PC-3 (cell line): ENCODE measurements at regions not wholly inside any gene's neighbourhood (a gene's known extent, or its start where the extent isn't known, plus 50 kb on each side); places are given as distances from the start of the nearest gene placed in this dataset.

ENCODE experiments used
- ATAC-seq: fragments of 200-7000 bp; cut with Tn5 transposase; 2 replicates; pipeline ENCODE4 v1.9.1; 2020; ENCODE audit warnings: mild to moderate bottlenecking, moderate library complexity
- BruUV-seq: library from RNA; stranded (reverse); fragments of 400-500 nt; replicated peaks from 2 replicates; lab custom pipeline; 2021; lab: Mats Ljungman, UMichigan
- CTCF ChIA-PET: fragments of 300-600 bp; sonication (Branson Sonifier 250); formaldehyde crosslinking; loops from one replicate; lab custom pipeline; 2022; ENCODE audit warnings: antibody characterized with exemption; lab: Charles Lee
- POLR2A ChIA-PET: fragments of 300-600 bp; sonication (Branson Sonifier 250); formaldehyde crosslinking; loops from one replicate; lab custom pipeline; 2022; ENCODE audit warnings: antibody characterized with exemption; ENCODE audit not compliant: unreplicated experiment; lab: Charles Lee
- DNase-seq: peaks from one replicate; pipeline ENCODE4 v3.0.0-alpha.2; 2015
- H2AFZ ChIP-seq: fragments of 300-600 bp; sonication (generic); 2 replicates; pipeline ENCODE4 v1.6.0; 2016; ENCODE audit warnings: antibody characterized with exemption, low read length
- H3F3A ChIP-seq: fragments of 300-600 bp; sonication (generic); one replicate; pipeline ENCODE4 v1.6.0; 2017; ENCODE audit warnings: antibody characterized with exemption, low read length, control low read depth, mild to moderate bottlenecking; ENCODE audit not compliant: unreplicated experiment
- H3K27ac ChIP-seq: fragments of 300-600 bp; sonication (generic); 2 replicates; pipeline ENCODE4 v1.5.1; 2016; ENCODE audit warnings: mild to moderate bottlenecking, low read length
- H3K27me3 ChIP-seq: fragments of 300-600 bp; sonication (generic); 2 replicates; pipeline ENCODE4 v1.6.1; 2016; ENCODE audit warnings: low read length, mixed read lengths
- H3K36me3 ChIP-seq: fragments of 300-600 bp; sonication (generic); 2 replicates; pipeline ENCODE4 v1.6.1; 2016; ENCODE audit warnings: low read depth, mixed run types, low read length, mixed read lengths
- H3K4me1 ChIP-seq: fragments of 300-600 bp; sonication (generic); 2 replicates; pipeline ENCODE4 v1.5.1; 2016; ENCODE audit warnings: low read length; ENCODE audit not compliant: insufficient read depth
- H3K4me2 ChIP-seq: fragments of 300-600 bp; sonication (generic); 2 replicates; pipeline ENCODE4 v1.6.0; 2016; ENCODE audit warnings: low read length
- H3K4me3 ChIP-seq: fragments of 300-600 bp; sonication (generic); 2 replicates; pipeline ENCODE4 v1.5.1; 2016; ENCODE audit warnings: mild to moderate bottlenecking, low read length, mixed read lengths
- H3K79me2 ChIP-seq: fragments of 300-600 bp; sonication (generic); 2 replicates; pipeline ENCODE4 v1.6.1; 2017; ENCODE audit warnings: low read length, mixed read lengths
- H3K9ac ChIP-seq: fragments of 300-600 bp; sonication (generic); 2 replicates; pipeline ENCODE4 v1.6.0; 2016; ENCODE audit warnings: mild to moderate bottlenecking, low read length
- H3K9me2 ChIP-seq: fragments of 300-600 bp; sonication (generic); replicated peaks from 2 replicates; pipeline ENCODE4 v1.6.1; 2016; ENCODE audit warnings: mixed run types, low read length, mixed read lengths
- H3K9me3 ChIP-seq: fragments of 300-600 bp; sonication (generic); 2 replicates; pipeline ENCODE4 v1.6.1; 2016; ENCODE audit warnings: low read length, mixed read lengths
- H4K20me1 ChIP-seq: fragments of 300-600 bp; sonication (generic); 2 replicates; pipeline ENCODE4 v1.6.1; 2016; ENCODE audit warnings: low read length, mixed read lengths
- CTCF ChIP-seq: fragments of 300-600 bp; sonication (generic); conservative IDR thresholded peaks from 2 replicates; pipeline ENCODE4 v1.5.1; 2017; ENCODE audit warnings: antibody characterized with exemption, low read depth, mild to moderate bottlenecking, low read length
- EZH2 ChIP-seq: fragments of 300-600 bp; sonication (generic); IDR thresholded peaks from one replicate; pipeline ENCODE4 v1.6.1; 2017; ENCODE audit warnings: antibody characterized with exemption, mild to moderate bottlenecking, low read length; ENCODE audit not compliant: unreplicated experiment
- EZH2phosphoT487 ChIP-seq: fragments of 300-600 bp; sonication (generic); IDR thresholded peaks from 2 replicates; pipeline ENCODE4 v1.6.1; 2018; ENCODE audit warnings: mild to moderate bottlenecking, antibody characterized with exemption, low read length, borderline replicate concordance
- intact Hi-C: fragments of 100-400 bp; cut with micrococcal nuclease; formaldehyde crosslinking; loops from 2 replicates; pipeline ENCODE4 v1.9.0; 2023

GRCh38 chr9:32722704-32723103, 60.6 kb upstream of the TMEM215 start:
- H4K20me1 ChIP-seq: no peaks in the 10 kb centered on the region
- H3K4me1 ChIP-seq: no peaks in the 10 kb centered on the region
- H2AFZ ChIP-seq: no peak overlapping the region
- no peak for TF ChIP-seq EZH2phosphoT487
- no peak for TF ChIP-seq CTCF
- no peak for TF ChIP-seq EZH2
- H3K4me2 ChIP-seq: no peak overlapping the region
- ATAC-seq: no peak
- H3K9ac ChIP-seq: no peak overlapping the region
- ChIA-PET CTCF (no interaction called here), POLR2A (no interaction called here)
- H3K4me3 ChIP-seq: no peak overlapping the region
- no peaks in the 10 kb centered on the region for H3K9me2 ChIP-seq
- H3K36me3 ChIP-seq: no peaks in the 10 kb centered on the region
- intact Hi-C loops: no loop called here
- DNase-seq: no peak
- H3K79me2 ChIP-seq: no peaks in the 10 kb centered on the region
- no peaks in the 10 kb centered on the region for H3K9me3 ChIP-seq
- no peaks in the 10 kb centered on the region for H3F3A ChIP-seq
- H3K27ac ChIP-seq: no peak overlapping the region
- BruUV-seq: no TSS peak
- H3K27me3 ChIP-seq: peaks cover 47% of the 10 kb centered on the region

- no peaks in the 10 kb centered on the region for H3K36me3 ChIP-seq
- CTCF ChIA-PET: no interaction called here
- H3K27ac ChIP-seq: no peak overlapping the region
- H3K4me3 ChIP-seq: no peak overlapping the region
- no peaks in the 10 kb centered on the region for H3K9me3 ChIP-seq
- peaks cover 47% of the 10 kb centered on the region for H3K27me3 ChIP-seq
- DNase-seq: no peak
- TF ChIP-seq EZH2phosphoT487: no peak
- TF ChIP-seq EZH2: no peak
- TF ChIP-seq CTCF: no peak
- no peaks in the 10 kb centered on the region for H3F3A ChIP-seq
- H3K9ac ChIP-seq: no peak overlapping the region
- intact Hi-C loops: no loop called here
- no TSS peak for BruUV-seq
- ATAC-seq: no peak
- no peaks in the 10 kb centered on the region for H3K79me2 ChIP-seq
- no peak overlapping the region for H2AFZ ChIP-seq
- H3K4me2 ChIP-seq: no peak overlapping the region
- H4K20me1 ChIP-seq: no peaks in the 10 kb centered on the region
- POLR2A ChIA-PET: no interaction called here
- H3K9me2 ChIP-seq: no peaks in the 10 kb centered on the region
- no peaks in the 10 kb centered on the region for H3K4me1 ChIP-seq
Observed at GRCh38 chr9:32723789-32724325, 59.5 kb upstream of the TMEM215 start.

GRCh38 chr9:32725066-32725860, 58.1 kb upstream of the TMEM215 start:
- H3K9ac ChIP-seq: no peak overlapping the region
- H3K4me2 ChIP-seq: no peak overlapping the region
- H3K9me2 ChIP-seq: no peaks in the 10 kb centered on the region
- peaks cover 39% of the 10 kb centered on the region for H3K27me3 ChIP-seq
- no peak for TF ChIP-seq EZH2
- no peak for TF ChIP-seq CTCF
- no peak for TF ChIP-seq EZH2phosphoT487
- BruUV-seq: no TSS peak
- POLR2A ChIA-PET: no interaction called here
- CTCF ChIA-PET: no interaction called here
- H3K27ac ChIP-seq: no peak overlapping the region
- H2AFZ ChIP-seq: no peak overlapping the region
- intact Hi-C loops: no loop called here
- ATAC-seq: no peak
- no peaks in the 10 kb centered on the region for H3K79me2 ChIP-seq
- H3K4me1 ChIP-seq: no peaks in the 10 kb centered on the region
- H3K9me3 ChIP-seq: no peaks in the 10 kb centered on the region
- no peak overlapping the region for H3K4me3 ChIP-seq
- H3K36me3 ChIP-seq: no peaks in the 10 kb centered on the region
- H4K20me1 ChIP-seq: no peaks in the 10 kb centered on the region
- H3F3A ChIP-seq: no peaks in the 10 kb centered on the region
- DNase-seq: peak; percentile 28
